ENCODE measurements at regions not wholly inside any gene's neighbourhood (a gene's known extent, or its start where the extent isn't known, plus 50 kb on each side); places are given as distances from the start of the nearest gene placed in this dataset.

DNA sequence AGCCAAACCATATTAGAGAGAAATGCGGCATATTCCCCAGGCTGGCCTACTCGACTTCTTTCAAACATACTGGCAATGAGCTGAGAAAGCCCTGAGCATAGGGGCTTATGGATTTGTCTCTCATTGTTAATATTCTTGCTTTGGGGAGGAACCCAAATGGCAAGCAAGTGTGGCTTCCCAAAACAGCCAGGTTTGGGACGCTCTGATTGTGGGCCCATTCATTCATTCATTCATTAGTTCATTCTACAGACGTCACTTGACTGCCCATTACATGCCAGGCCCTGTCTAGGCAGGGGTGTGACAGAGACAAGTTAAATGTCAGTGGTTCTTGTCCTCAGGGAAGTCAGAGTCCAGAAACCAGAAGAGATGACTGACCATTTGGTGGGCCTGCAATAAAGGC is 77.4 kb upstream of the THBS1 start:
- TF ChIP-seq, protein P1, sequence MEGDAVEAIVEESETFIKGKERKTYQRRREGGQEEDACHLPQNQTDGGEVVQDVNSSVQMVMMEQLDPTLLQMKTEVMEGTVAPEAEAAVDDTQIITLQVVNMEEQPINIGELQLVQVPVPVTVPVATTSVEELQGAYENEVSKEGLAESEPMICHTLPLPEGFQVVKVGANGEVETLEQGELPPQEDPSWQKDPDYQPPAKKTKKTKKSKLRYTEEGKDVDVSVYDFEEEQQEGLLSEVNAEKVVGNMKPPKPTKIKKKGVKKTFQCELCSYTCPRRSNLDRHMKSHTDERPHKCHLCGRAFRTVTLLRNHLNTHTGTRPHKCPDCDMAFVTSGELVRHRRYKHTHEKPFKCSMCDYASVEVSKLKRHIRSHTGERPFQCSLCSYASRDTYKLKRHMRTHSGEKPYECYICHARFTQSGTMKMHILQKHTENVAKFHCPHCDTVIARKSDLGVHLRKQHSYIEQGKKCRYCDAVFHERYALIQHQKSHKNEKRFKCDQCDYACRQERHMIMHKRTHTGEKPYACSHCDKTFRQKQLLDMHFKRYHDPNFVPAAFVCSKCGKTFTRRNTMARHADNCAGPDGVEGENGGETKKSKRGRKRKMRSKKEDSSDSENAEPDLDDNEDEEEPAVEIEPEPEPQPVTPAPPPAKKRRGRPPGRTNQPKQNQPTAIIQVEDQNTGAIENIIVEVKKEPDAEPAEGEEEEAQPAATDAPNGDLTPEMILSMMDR (IDR thresholded peaks at IDR 0.05) = no peak
- TF ChIP-seq POLR2AphosphoS5 (IDR thresholded peaks at IDR 0.05; ENCODE audit: low read depth, low read length) (no peak), TCF7L2 (IDR thresholded peaks at IDR 0.05; ENCODE audit: low read depth, low read length) (no peak)

All from Panc1 (cell line).